ENCODE measurements at regions not wholly inside any gene's neighbourhood (a gene's known extent, or its start where the extent isn't known, plus 50 kb on each side); places are given as distances from the start of the nearest gene placed in this dataset.

GRCh38 chr3:145183261-145183660 is 977.7 kb downstream of the PLOD2 start:
- TF ChIP-seq CTCF (optimal IDR thresholded peaks at IDR 0.05 in 1 of 3, IDR thresholded peaks at IDR 0.05 in 1 of 3, conservative IDR thresholded peaks at IDR 0.05 in 1 of 3; ENCODE audit: extremely low read depth in 1 of 3, insufficient read depth in 2 of 3, low read length in 3 of 3) = no peak
- TF ChIP-seq EZH2 (IDR thresholded peaks at IDR 0.05; ENCODE audit: low read length) = no peak
